GM06990 (cell line): ENCODE measurements at regions not wholly inside any gene's neighbourhood (a gene's known extent, or its start where the extent isn't known, plus 50 kb on each side); places are given as distances from the start of the nearest gene placed in this dataset.

Source experiments
- DNase-seq: peaks from one replicate; pipeline ENCODE4 v3.0.0-alpha.2; 2011; ENCODE audit not compliant: insufficient read length; ENCODE audit errors: extremely low read depth
- H3K27me3 ChIP-seq: replicated peaks from 2 replicates; pipeline ENCODE4 v1.6.0; 2011; ENCODE audit warnings: low read length; ENCODE audit not compliant: control insufficient read depth, insufficient read depth
- H3K36me3 ChIP-seq: 2 replicates; pipeline ENCODE4 v1.5.1; 2011; ENCODE audit warnings: low read length; ENCODE audit not compliant: control insufficient read depth, insufficient read depth
- H3K4me3 ChIP-seq: replicated peaks from 2 replicates; pipeline ENCODE4 v1.5.1; 2011; ENCODE audit warnings: low read depth, mild to moderate bottlenecking, control low read depth, low read length
- CTCF ChIP-seq: IDR thresholded peaks from 2 replicates; pipeline ENCODE4 v1.5.1; 2011; ENCODE audit warnings: low read length, control low read depth, mild to moderate bottlenecking, inconsistent platforms; ENCODE audit not compliant: insufficient read depth, poor library complexity, severe bottlenecking

GRCh38 chr1:87810166-87810565 lies 481.5 kb downstream of the LMO4 start:
- Histone ChIP-seq H3K36me3 (no peaks in the 10 kb centered on the region), H3K4me3 (no peak overlapping the region), H3K27me3 (no peaks in the 10 kb centered on the region)
- no peak for TF ChIP-seq CTCF
- no peak for DNase-seq

- TF ChIP-seq CTCF, result no peak
- DNase-seq, result peak; percentile 63
- no peaks in the 10 kb centered on the region for H3K36me3 ChIP-seq
- H3K4me3 ChIP-seq, result no peak overlapping the region
- H3K27me3 ChIP-seq, result no peaks in the 10 kb centered on the region
Measured at GRCh38 chr1:87812871-87813577, 484.3 kb downstream of the LMO4 start.

GRCh38 chr1:87814573-87814972 lies 485.9 kb downstream of the LMO4 start:
- no peak for TF ChIP-seq CTCF
- DNase-seq, result peak; percentile 8
- H3K4me3 ChIP-seq, result no peak overlapping the region
- no peaks in the 10 kb centered on the region for H3K36me3 ChIP-seq
- no peaks in the 10 kb centered on the region for H3K27me3 ChIP-seq

- no peak overlapping the region for H3K4me3 ChIP-seq
- H3K36me3 ChIP-seq, result no peaks in the 10 kb centered on the region
- no peak for TF ChIP-seq CTCF
- DNase-seq, result no peak
- H3K27me3 ChIP-seq, result no peaks in the 10 kb centered on the region
Measured at GRCh38 chr1:87816646-87817045, 488.0 kb downstream of the LMO4 start.

- DNase-seq, result no peak
- H3K4me3 ChIP-seq, result no peak overlapping the region
- no peaks in the 10 kb centered on the region for H3K36me3 ChIP-seq
- no peaks in the 10 kb centered on the region for H3K27me3 ChIP-seq
- TF ChIP-seq CTCF, result no peak
Measured at GRCh38 chr1:87820668-87821334, 492.1 kb downstream of the LMO4 start.

- no peaks in the 10 kb centered on the region for H3K27me3 ChIP-seq
- H3K36me3 ChIP-seq, result no peaks in the 10 kb centered on the region
- H3K4me3 ChIP-seq, result no peak overlapping the region
- TF ChIP-seq CTCF, result no peak
- DNase-seq, result no peak
Measured at GRCh38 chr1:87821335-87821697, 492.6 kb downstream of the LMO4 start.
